ENCODE measurements at regions not wholly inside any gene's neighbourhood (a gene's known extent, or its start where the extent isn't known, plus 50 kb on each side); places are given as distances from the start of the nearest gene placed in this dataset.
"Not testable (repeated sequence)": the region's sequence is repeated elsewhere in the genome, so short reads cannot be mapped to it uniquely, and the experiment has no call there.

DNA sequence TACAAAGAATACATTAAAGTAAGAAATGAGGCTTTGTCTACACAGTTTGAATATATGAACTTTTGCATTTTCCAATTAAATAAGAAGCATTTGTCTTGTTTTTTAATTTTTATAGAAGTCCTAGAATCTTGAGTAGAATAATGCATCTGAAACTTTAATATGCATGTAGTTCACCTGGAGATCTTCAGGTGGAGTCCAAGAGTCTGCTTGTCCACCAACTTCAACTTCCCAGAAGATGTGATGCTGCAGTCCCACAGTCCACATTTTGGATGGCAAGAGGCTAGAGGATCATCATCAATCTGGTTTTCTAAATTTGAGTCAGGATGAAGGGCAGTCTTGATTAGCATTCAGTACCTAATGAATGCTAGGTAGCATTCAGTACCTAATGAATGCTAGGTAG lies 357.6 kb upstream of the SOX2 start:
- H3K9me3 ChIP-seq (replicated peaks in 1 of 11) = no peaks in the 10 kb centered on the region
- H3K4me2 ChIP-seq = no peak overlapping the region
- no peaks in the 10 kb centered on the region for H3K27me3 ChIP-seq
- H4K20me1 ChIP-seq = no peaks in the 10 kb centered on the region
- no peaks in the 10 kb centered on the region for H3K36me3 ChIP-seq
- no peak overlapping the region for H3K9ac ChIP-seq
- H3K4me3 ChIP-seq = no peak overlapping the region
- H3K27ac ChIP-seq = no peak overlapping the region
- no peak for TF ChIP-seq Cebpa-rat (IDR thresholded peaks at IDR 0.05)
- peaks cover 6 to 22% (median 12%) of the 10 kb centered on the region in 10 experiments for H3K4me1 ChIP-seq

DNA sequence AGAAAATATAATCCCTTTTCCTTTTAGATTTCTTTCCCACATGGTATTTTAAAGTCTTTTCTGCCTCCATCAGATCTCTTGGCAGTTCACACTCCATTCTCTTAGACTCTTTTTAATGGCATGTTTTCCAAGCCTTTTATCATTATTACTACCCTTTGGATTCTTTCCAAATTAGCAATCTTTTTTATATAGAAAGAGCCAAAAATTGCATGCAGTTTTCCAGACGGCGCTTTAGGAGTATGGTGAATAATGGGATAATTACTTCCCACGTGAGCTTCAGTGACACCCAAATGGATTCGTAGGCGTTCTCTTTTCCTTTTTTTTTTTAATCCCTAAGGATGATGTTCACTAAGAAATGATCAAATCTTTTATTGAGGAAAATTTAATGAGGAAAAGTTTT lies 354.8 kb upstream of the DNAJC19 start:
- Histone ChIP-seq H3K36me3 (no peaks in the 10 kb centered on the region), H4K20me1 (no peaks in the 10 kb centered on the region), H3K4me2 (no peak overlapping the region)

DNA sequence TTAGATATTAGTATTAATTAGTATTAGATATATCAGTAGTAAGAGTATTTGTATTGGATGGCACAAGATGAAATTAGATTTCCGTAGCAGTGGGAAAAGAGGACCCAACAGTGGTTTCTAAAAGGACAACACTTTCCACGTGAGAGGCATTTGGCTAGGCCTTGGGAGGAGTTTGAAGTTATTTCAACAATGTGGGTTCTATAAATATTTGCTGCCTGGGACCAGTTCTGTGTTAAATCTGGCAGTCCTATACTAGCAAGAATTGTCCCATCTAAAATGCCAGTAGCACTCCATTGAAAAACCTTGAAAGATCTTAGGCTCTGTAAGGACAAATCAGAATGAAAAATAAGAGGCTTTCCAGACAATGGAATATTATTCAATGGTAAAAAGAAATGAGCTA lies 347.1 kb upstream of the DNAJC19 start:
- Histone ChIP-seq H3K27ac (no peak overlapping the region), H4K20me1 (no peaks in the 10 kb centered on the region), H3K9me3 (replicated peaks in 1 of 11) (no peaks in the 10 kb centered on the region), H3K4me1 (no peaks in the 10 kb centered on the region), H3K4me2 (no peak overlapping the region), H3K4me3 (no peak overlapping the region), H3K36me3 (no peaks in the 10 kb centered on the region), H3K27me3 (no peaks in the 10 kb centered on the region), H3K9ac (no peak overlapping the region)
- TF ChIP-seq Cebpa-rat (IDR thresholded peaks at IDR 0.05) = no peak

More for the DNA sequence above, 354.8 kb upstream of the DNAJC19 start:
- TF ChIP-seq Cebpa-rat (IDR thresholded peaks at IDR 0.05) = no peak
- Histone ChIP-seq H3K9me3 (replicated peaks in 1 of 11) (no peaks in the 10 kb centered on the region), H3K4me3 (no peak overlapping the region), H3K9ac (no peak overlapping the region), H3K27me3 (no peaks in the 10 kb centered on the region), H3K27ac (no peak overlapping the region), H3K4me1 (no peaks in the 10 kb centered on the region)

DNA sequence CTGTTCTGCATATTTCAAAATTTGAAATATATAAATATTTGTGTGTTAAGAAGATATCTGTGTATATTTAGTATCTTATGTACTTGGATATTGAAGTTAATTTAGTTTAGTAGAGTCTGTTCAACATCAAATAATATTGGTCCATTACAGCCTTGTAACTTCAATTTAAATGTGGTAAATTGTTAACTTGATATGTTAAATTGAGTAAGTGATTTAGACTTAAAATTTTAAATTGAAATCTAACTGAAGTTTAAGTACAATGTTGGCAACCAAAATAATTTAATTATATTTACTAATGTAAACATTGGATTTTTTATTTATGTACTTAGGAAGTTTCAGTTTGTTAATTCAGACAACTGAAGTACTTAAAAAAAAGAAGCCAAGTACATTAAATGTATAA lies 343.9 kb upstream of the DNAJC19 start:
- Histone ChIP-seq H3K27me3 (no peaks in the 10 kb centered on the region), H3K4me2 (no peak overlapping the region), H3K4me3 (no peak overlapping the region), H3K9me3 (replicated peaks in 1 of 11) (no peaks in the 10 kb centered on the region), H3K36me3 (no peaks in the 10 kb centered on the region), H4K20me1 (no peaks in the 10 kb centered on the region), H3K4me1 (no peaks in the 10 kb centered on the region), H3K9ac (no peak overlapping the region), H3K27ac (no peak overlapping the region)
- no peak for TF ChIP-seq Cebpa-rat (IDR thresholded peaks at IDR 0.05)

DNA sequence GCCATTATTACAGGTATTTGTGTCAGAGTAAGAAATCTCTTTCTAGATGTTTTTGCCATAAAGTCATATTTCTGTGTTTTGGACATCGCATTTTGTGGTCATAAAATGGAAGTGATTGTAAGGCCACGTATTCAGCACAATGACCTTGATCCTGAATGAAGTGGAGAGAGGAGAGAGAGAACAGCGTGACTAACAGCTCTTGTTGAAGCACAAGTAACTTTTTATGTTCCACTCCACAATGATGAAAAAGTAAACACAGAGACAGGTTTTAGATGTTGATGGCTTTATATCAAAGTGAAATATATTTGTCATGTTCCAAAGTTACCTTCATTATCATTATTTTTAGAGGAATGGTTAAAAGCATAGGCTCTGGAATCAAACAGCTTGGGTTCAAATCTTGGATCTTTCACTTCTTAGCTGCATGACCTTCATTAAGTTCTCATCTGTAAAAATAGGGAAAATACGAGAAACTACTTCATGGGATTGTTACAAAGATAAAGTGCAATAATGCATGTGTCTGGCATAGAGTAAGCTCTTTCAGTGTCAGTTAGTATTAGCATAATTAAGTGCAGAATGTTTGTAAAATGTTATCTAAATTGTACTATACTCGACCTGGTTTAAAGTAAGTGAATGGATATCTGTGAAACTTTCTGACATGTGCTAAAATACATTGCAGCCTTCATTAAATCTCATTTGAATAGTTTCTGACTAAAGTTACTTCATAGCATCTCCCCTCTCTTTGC lies 341.5 kb upstream of the DNAJC19 start:
- no peak for TF ChIP-seq Cebpa-rat (IDR thresholded peaks at IDR 0.05)
- Histone ChIP-seq H3K9me3 (replicated peaks in 1 of 11) (no peaks in the 10 kb centered on the region), H3K27ac (no peak overlapping the region), H3K9ac (no peak overlapping the region), H3K27me3 (no peaks in the 10 kb centered on the region), H3K4me2 (no peak overlapping the region), H3K4me3 (no peak overlapping the region), H4K20me1 (no peaks in the 10 kb centered on the region), H3K4me1 (no peaks in the 10 kb centered on the region), H3K36me3 (no peaks in the 10 kb centered on the region)

DNA sequence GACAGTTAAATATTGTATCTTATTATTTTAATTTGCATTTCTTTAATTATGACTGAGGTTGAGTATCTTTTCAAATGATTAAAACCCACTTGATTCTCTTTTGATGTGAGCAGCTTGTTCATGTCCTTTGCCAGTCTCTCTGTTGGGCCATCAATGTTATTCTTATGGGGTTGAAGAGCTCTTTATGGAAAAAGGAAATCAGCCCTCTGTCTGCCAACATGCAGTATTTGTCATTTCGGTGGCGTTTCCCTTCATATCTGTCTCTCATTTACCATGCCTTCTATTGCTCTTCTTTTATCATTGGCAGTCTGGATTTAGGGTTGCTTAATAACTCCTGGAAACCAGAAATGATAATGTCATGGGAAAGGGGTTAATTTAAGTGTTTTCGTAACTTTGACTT lies 340.7 kb upstream of the DNAJC19 start:
- H3K27ac ChIP-seq = no peak overlapping the region
- no peak overlapping the region for H3K4me2 ChIP-seq
- no peak for TF ChIP-seq Cebpa-rat (IDR thresholded peaks at IDR 0.05)
- no peak overlapping the region for H3K9ac ChIP-seq
- no peaks in the 10 kb centered on the region for H3K27me3 ChIP-seq
- H4K20me1 ChIP-seq = no peaks in the 10 kb centered on the region
- no peak overlapping the region for H3K4me3 ChIP-seq
- no peaks in the 10 kb centered on the region for H3K36me3 ChIP-seq
- H3K9me3 ChIP-seq (replicated peaks in 1 of 11) = no peaks in the 10 kb centered on the region
- H3K4me1 ChIP-seq = no peaks in the 10 kb centered on the region

DNA sequence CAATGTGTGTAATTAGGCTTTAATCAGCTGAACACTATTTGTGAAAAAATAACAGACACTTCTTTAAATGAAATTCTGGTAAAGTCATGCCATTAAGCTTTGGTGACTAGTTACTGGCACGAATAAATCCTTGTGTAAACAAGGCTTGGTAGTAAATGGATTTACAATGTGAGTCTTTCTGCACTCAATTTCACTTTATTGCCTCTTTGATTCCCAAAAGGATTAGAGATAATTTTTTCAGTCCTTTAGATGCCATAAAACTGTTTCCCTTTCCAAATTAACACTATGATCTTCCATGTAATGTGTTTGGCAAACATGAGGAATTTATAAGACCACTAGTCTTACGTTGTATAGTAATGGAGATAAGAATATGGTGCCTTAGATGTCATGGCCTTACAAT lies 339.5 kb upstream of the DNAJC19 start:
- Histone ChIP-seq H3K9me3 (replicated peaks in 1 of 11) (no peaks in the 10 kb centered on the region), H3K9ac (no peak overlapping the region), H3K27me3 (no peaks in the 10 kb centered on the region), H3K4me3 (no peak overlapping the region), H3K27ac (no peak overlapping the region), H3K4me2 (no peak overlapping the region), H3K36me3 (no peaks in the 10 kb centered on the region), H4K20me1 (no peaks in the 10 kb centered on the region), H3K4me1 (no peaks in the 10 kb centered on the region)
- no peak for TF ChIP-seq Cebpa-rat (IDR thresholded peaks at IDR 0.05)

DNA sequence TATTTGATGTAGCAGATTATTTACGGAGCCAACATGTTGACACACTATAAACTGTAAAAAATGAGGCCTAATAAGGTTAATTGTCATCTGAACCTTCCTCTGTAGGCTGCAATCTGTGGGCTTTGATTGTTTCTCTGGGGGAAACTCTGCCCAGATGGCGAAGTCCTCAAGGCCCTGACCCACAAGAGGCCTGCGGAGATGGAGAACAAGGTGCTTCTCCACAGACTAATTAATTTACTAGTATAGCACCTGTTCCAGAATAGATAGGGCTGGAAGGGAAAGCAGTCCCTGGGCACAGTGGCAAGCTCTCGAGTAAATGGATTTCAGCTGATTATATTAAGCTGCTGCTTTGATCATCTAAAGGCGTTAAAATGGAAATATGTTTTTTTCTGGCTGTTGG lies 338.8 kb upstream of the DNAJC19 start:
- no peak overlapping the region for H3K4me3 ChIP-seq
- no peak for TF ChIP-seq Cebpa-rat (IDR thresholded peaks at IDR 0.05)
- H3K9me3 ChIP-seq (replicated peaks in 1 of 11) = no peaks in the 10 kb centered on the region
- no peaks in the 10 kb centered on the region for H3K27me3 ChIP-seq
- no peak overlapping the region for H3K4me2 ChIP-seq
- H3K9ac ChIP-seq = no peak overlapping the region
- no peaks in the 10 kb centered on the region for H4K20me1 ChIP-seq
- no peak overlapping the region for H3K27ac ChIP-seq
- H3K36me3 ChIP-seq = no peaks in the 10 kb centered on the region
- no peaks in the 10 kb centered on the region for H3K4me1 ChIP-seq

DNA sequence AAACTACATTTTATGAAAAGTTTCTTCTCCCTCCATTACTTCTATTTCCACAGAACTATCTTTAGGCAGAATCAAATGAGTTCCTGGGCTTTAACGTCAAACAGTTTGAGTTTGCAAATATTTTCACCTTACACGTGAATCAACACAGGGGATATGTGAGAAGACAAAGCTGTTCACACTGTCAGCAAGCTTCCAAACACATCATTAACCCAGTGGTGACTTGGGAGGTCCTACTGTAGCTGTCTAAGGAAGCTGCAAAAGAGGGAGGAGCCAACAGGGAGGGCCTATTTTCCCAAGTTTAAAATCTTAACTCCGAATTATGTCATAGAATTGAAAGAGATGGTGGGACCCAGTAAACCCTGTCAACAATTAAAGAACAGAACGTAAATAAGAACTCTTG lies 337.8 kb upstream of the DNAJC19 start:
- H3K27ac ChIP-seq = no peak overlapping the region
- H4K20me1 ChIP-seq = no peaks in the 10 kb centered on the region
- no peaks in the 10 kb centered on the region for H3K9me3 ChIP-seq (replicated peaks in 1 of 11)
- no peaks in the 10 kb centered on the region for H3K36me3 ChIP-seq
- H3K27me3 ChIP-seq = no peaks in the 10 kb centered on the region
- H3K4me3 ChIP-seq = no peak overlapping the region
- TF ChIP-seq Cebpa-rat (IDR thresholded peaks at IDR 0.05) = no peak
- no peak overlapping the region for H3K9ac ChIP-seq
- H3K4me2 ChIP-seq = no peak overlapping the region
- no peaks in the 10 kb centered on the region for H3K4me1 ChIP-seq

DNA sequence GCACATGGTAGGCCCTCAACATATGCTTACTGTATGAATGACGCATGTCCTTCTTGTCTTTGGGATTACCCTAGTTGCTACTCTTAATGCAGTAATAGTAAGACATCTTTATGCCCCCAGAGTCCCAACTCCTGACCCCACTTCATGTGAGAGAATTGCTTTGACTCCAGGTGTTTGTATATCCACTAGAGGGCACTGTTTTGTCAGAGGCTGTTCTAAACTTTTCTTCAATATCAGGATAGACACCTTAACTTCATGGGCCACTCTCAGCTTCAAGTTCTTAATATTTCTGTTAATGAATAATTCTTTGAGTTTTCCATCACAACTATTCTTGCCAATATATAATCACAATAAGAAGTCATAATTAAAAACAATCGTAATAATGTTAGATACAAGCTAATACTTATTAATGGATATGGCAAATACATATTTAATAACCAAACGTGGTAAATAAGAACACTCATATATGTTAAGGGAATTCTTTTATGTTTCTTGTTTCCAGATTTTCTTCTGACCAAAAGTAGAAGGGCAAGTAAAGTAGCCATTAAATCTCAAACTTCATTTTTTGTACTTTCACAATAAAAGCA lies 337.2 kb upstream of the DNAJC19 start:
- Histone ChIP-seq H3K4me2 (no peak overlapping the region), H3K27me3 (no peaks in the 10 kb centered on the region), H3K4me1 (no peaks in the 10 kb centered on the region), H3K27ac (no peak overlapping the region), H3K4me3 (no peak overlapping the region), H3K9me3 (replicated peaks in 1 of 11) (no peaks in the 10 kb centered on the region), H3K36me3 (no peaks in the 10 kb centered on the region), H3K9ac (no peak overlapping the region), H4K20me1 (no peaks in the 10 kb centered on the region)
- no peak for TF ChIP-seq Cebpa-rat (IDR thresholded peaks at IDR 0.05)

DNA sequence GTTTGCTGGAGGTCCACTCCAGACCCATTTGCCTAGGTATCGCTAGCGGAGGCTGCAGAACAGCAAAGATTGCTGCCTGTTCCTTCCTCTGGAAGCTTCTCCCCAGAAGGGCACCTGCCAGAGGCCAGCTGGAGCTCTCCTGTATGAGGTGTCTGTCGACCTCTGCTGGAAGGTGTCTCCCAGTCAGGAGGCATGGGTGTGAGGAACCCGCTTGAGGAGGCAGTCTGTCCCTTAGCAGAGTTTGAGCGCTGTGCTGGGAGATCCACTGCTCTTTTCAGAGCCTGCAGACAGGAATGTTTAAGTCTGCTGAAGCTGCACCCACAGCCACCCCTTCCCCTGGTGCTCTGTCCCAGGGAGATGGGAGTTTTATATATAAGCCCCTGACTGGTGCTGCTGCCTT lies 335.0 kb upstream of the DNAJC19 start:
- not testable (repeated sequence) for H3K9ac ChIP-seq, H3K4me3 ChIP-seq

More for the DNA sequence above, 335.0 kb upstream of the DNAJC19 start:
- not testable (repeated sequence) for H3K4me2 ChIP-seq; H4K20me1 ChIP-seq; H3K9me3 ChIP-seq (replicated peaks in 1 of 11); H3K27me3 ChIP-seq; H3K36me3 ChIP-seq; H3K27ac ChIP-seq; H3K4me1 ChIP-seq
